Neural progenitor cell (in vitro differentiated cells): ENCODE measurements at regions not wholly inside any gene's neighbourhood (a gene's known extent, or its start where the extent isn't known, plus 50 kb on each side); places are given as distances from the start of the nearest gene placed in this dataset.

Source experiments
- CTCF ChIP-seq: fragments of 200-600 bp; sonication (generic); IDR thresholded peaks from 2 replicates; pipeline ENCODE4 v1.5.1; 2017; ENCODE audit warnings: antibody characterized with exemption, mild to moderate bottlenecking
- EZH2 ChIP-seq: fragments of 200-600 bp; sonication (generic); IDR thresholded peaks from 2 replicates; pipeline ENCODE4 v1.6.1; 2017; ENCODE audit warnings: antibody characterized with exemption, mild to moderate bottlenecking, moderate library complexity
- EZH2phosphoT487 ChIP-seq: fragments of 200-600 bp; sonication (generic); IDR thresholded peaks from 2 replicates; pipeline ENCODE4 v1.6.1; 2017; ENCODE audit warnings: antibody characterized with exemption

GRCh38 chr7:106565428-106565827, 95.5 kb downstream of the CCDC71L start:
- TF ChIP-seq CTCF (no peak), EZH2phosphoT487 (no peak), EZH2 (no peak)
